ENCODE measurements at regions not wholly inside any gene's neighbourhood (a gene's known extent, or its start where the extent isn't known, plus 50 kb on each side); places are given as distances from the start of the nearest gene placed in this dataset.
A peak's percentile ranks its signal among the peaks of the same experiment; 100 is the strongest.

GRCh38 chr13:21987793-21988192 lies 316.9 kb downstream of the FGF9 start (continued):
- TF ChIP-seq NFIC (IDR thresholded peaks at IDR 0.05) = peak; percentile 39
- TF ChIP-seq NCOA4 (IDR thresholded peaks at IDR 0.05; ENCODE audit: partially characterized antibody) = no peak
- no peak for TF ChIP-seq KAT2B (IDR thresholded peaks at IDR 0.05; ENCODE audit: low read depth, low read length)
- peak; percentile 82; the same call in 1 of the 2 replicates for TF ChIP-seq ESRRA (IDR thresholded peaks at IDR 0.05; ENCODE audit: borderline replicate concordance, low read depth)
- no peak for TF ChIP-seq NR2F6 (CRISPR knock-in tag; IDR thresholded peaks at IDR 0.05)
- no peak for TF ChIP-seq U2AF2 (optimal IDR thresholded peaks at IDR 0.05; ENCODE audit: low read depth, low read length)
- no peak for TF ChIP-seq XRCC3 (IDR thresholded peaks at IDR 0.05)
- TF ChIP-seq, protein P1, sequence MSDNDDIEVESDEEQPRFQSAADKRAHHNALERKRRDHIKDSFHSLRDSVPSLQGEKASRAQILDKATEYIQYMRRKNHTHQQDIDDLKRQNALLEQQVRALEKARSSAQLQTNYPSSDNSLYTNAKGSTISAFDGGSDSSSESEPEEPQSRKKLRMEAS (CRISPR knock-in tag; IDR thresholded peaks at IDR 0.05) = no peak
- peak; percentile 73; the same call in 1 of the 2 replicates for TF ChIP-seq ZNF766 (CRISPR knock-in tag; conservative IDR thresholded peaks at IDR 0.05)
- TF ChIP-seq RBM39 (optimal IDR thresholded peaks at IDR 0.05; ENCODE audit: low read depth, low read length) = no peak
- TF ChIP-seq CBX5 (IDR thresholded peaks at IDR 0.05; ENCODE audit: borderline replicate concordance, low read depth) = no peak
- TF ChIP-seq NR2C2 (CRISPR knock-in tag; IDR thresholded peaks at IDR 0.05) = no peak
- no peak for TF ChIP-seq NR2C2 (tag; IDR thresholded peaks at IDR 0.05)
- TF ChIP-seq KLF1 (tag; IDR thresholded peaks at IDR 0.05) = no peak
- no peak for TF ChIP-seq MCM5 (IDR thresholded peaks at IDR 0.05; ENCODE audit: low read depth)
- no peak for TF ChIP-seq TRIM28 (IDR thresholded peaks at IDR 0.05)
- TF ChIP-seq, protein P2, sequence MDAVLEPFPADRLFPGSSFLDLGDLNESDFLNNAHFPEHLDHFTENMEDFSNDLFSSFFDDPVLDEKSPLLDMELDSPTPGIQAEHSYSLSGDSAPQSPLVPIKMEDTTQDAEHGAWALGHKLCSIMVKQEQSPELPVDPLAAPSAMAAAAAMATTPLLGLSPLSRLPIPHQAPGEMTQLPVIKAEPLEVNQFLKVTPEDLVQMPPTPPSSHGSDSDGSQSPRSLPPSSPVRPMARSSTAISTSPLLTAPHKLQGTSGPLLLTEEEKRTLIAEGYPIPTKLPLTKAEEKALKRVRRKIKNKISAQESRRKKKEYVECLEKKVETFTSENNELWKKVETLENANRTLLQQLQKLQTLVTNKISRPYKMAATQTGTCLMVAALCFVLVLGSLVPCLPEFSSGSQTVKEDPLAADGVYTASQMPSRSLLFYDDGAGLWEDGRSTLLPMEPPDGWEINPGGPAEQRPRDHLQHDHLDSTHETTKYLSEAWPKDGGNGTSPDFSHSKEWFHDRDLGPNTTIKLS (IDR thresholded peaks at IDR 0.05; ENCODE audit: borderline replicate concordance, low read depth) = no peak
- no peak for TF ChIP-seq POU5F1 (IDR thresholded peaks at IDR 0.05; ENCODE audit: borderline replicate concordance, low read depth, low read length, partially characterized antibody)
- no peak for TF ChIP-seq ZNF57 (CRISPR knock-in tag; IDR thresholded peaks at IDR 0.05)
- peak; percentile 93 for TF ChIP-seq ARID1B (IDR thresholded peaks at IDR 0.05)
- TF ChIP-seq RBM34 (IDR thresholded peaks at IDR 0.05; ENCODE audit: borderline replicate concordance, insufficient read depth, low read length) = no peak
- no peak for TF ChIP-seq ZNF3 (CRISPR knock-in tag; IDR thresholded peaks at IDR 0.05)
- TF ChIP-seq, protein P3, sequence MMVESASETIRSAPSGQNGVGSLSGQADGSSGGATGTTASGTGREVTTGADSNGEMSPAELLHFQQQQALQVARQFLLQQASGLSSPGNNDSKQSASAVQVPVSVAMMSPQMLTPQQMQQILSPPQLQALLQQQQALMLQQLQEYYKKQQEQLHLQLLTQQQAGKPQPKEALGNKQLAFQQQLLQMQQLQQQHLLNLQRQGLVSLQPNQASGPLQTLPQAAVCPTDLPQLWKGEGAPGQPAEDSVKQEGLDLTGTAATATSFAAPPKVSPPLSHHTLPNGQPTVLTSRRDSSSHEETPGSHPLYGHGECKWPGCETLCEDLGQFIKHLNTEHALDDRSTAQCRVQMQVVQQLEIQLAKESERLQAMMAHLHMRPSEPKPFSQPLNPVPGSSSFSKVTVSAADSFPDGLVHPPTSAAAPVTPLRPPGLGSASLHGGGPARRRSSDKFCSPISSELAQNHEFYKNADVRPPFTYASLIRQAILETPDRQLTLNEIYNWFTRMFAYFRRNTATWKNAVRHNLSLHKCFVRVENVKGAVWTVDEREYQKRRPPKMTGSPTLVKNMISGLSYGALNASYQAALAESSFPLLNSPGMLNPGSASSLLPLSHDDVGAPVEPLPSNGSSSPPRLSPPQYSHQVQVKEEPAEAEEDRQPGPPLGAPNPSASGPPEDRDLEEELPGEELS (CRISPR knock-in tag; IDR thresholded peaks at IDR 0.05; ENCODE audit: borderline replicate concordance) = no peak
- TF ChIP-seq CCNT2 (IDR thresholded peaks at IDR 0.05; ENCODE audit: borderline replicate concordance, extremely low read depth, insufficient read length, low read depth, low read length) = peak; percentile 90
- TF ChIP-seq, protein P4, sequence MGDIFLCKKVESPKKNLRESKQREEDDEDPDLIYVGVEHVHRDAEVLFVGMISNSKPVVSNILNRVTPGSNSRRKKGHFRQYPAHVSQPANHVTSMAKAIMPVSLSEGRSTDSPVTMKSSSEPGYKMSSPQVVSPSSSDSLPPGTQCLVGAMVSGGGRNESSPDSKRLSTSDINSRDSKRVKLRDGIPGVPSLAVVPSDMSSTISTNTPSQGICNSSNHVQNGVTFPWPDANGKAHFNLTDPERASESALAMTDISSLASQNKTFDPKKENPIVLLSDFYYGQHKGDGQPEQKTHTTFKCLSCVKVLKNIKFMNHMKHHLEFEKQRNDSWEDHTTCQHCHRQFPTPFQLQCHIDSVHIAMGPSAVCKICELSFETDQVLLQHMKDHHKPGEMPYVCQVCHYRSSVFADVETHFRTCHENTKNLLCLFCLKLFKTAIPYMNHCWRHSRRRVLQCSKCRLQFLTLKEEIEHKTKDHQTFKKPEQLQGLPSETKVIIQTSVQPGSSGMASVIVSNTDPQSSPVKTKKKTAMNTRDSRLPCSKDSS (IDR thresholded peaks at IDR 0.05; ENCODE audit: low read depth, partially characterized antibody) = no peak
- no peak for TF ChIP-seq THRAP3 (IDR thresholded peaks at IDR 0.05; ENCODE audit: borderline replicate concordance)
- TF ChIP-seq ZNF253 (CRISPR knock-in tag; conservative IDR thresholded peaks at IDR 0.05) = no peak
- TF ChIP-seq MECOM (CRISPR knock-in tag; IDR thresholded peaks at IDR 0.05) = no peak
